Liver (tissue), 3 donors: ENCODE measurements at regions not wholly inside any gene's neighbourhood (a gene's known extent, or its start where the extent isn't known, plus 50 kb on each side); places are given as distances from the start of the nearest gene placed in this dataset.

Experiments used
- CTCF ChIP-seq: fragments of 150-350 bp; IDR thresholded peaks from 2 replicates; pipeline ENCODE4 v1.5.1; 2017; ENCODE audit warnings: improper control_type of control experiment, low read depth, low read length; ENCODE audit not compliant: missing input control
- GABPA ChIP-seq, 2 donors: IDR thresholded peaks in 1 of 2; conservative IDR thresholded peaks in 1 of 2; 2 replicates each; pipeline ENCODE4 v1.6.1; 2016; ENCODE audit warnings: antibody characterized with exemption in 2 of 2, mild to moderate bottlenecking in 1 of 2, moderate library complexity in 1 of 2
- MAX ChIP-seq: IDR thresholded peaks from 2 replicates; pipeline ENCODE4 v1.6.1; 2016; ENCODE audit warnings: antibody characterized with exemption
- ZBTB33 ChIP-seq: IDR thresholded peaks from 2 replicates; pipeline ENCODE4 v1.6.1; 2016; ENCODE audit warnings: antibody characterized with exemption
- donor health status: healthy.
- donor health status: healthy.

GRCh38 chr20:19823216-19823615 is 65.2 kb downstream of the RIN2 start:
- TF ChIP-seq CTCF (no peak), GABPA (IDR thresholded peaks at IDR 0.05 in 1 of 2, conservative IDR thresholded peaks at IDR 0.05 in 1 of 2) (no peak), MAX (no peak), ZBTB33 (no peak)
